C4-2B (cell line): ENCODE measurements at regions not wholly inside any gene's neighbourhood (a gene's known extent, or its start where the extent isn't known, plus 50 kb on each side); places are given as distances from the start of the nearest gene placed in this dataset.
A peak's percentile ranks its signal among the peaks of the same experiment; 100 is the strongest.
"Not testable (repeated sequence)": the region's sequence is repeated elsewhere in the genome, so short reads cannot be mapped to it uniquely, and the experiment has no call there.

Experiments
- H3K27ac ChIP-seq: fragments of 450-650 bp; 2 replicates; pipeline ENCODE4 v1.5.1; 2017
- ZFX ChIP-seq: fragments of 450-650 bp; IDR thresholded peaks from 2 replicates; pipeline ENCODE4 v1.6.1; 2017
- TF ChIP-seq, protein P1 (sequence below): fragments of 450-650 bp; conservative IDR thresholded peaks from 2 replicates; pipeline ENCODE4 v1.5.1; 2017; ENCODE audit warnings: mild to moderate bottlenecking

DNA sequence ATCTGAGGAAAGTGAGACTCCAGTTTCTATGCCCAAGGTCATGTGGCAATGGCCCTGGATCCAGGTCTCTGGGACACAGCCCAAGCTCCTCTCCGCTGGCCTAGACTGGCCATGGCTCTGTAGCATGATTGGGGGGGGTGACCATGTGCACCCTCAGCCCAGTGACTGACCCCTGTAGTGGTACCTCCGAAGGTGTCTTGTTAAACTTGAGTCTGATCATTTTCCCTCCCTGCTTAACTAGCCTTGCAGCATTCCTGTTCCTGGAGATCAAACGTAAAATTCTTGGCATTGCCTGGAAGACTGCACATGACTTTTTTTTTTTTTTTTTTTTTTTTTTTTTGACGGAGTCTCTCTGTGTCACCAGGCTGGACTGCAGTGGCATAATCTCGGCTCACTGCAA lies 1116.0 kb downstream of the TBC1D22A start:
- H3K27ac ChIP-seq, result peak overlapping the region; percentile 38
- TF ChIP-seq ZFX, result no peak
- TF ChIP-seq, protein P1, sequence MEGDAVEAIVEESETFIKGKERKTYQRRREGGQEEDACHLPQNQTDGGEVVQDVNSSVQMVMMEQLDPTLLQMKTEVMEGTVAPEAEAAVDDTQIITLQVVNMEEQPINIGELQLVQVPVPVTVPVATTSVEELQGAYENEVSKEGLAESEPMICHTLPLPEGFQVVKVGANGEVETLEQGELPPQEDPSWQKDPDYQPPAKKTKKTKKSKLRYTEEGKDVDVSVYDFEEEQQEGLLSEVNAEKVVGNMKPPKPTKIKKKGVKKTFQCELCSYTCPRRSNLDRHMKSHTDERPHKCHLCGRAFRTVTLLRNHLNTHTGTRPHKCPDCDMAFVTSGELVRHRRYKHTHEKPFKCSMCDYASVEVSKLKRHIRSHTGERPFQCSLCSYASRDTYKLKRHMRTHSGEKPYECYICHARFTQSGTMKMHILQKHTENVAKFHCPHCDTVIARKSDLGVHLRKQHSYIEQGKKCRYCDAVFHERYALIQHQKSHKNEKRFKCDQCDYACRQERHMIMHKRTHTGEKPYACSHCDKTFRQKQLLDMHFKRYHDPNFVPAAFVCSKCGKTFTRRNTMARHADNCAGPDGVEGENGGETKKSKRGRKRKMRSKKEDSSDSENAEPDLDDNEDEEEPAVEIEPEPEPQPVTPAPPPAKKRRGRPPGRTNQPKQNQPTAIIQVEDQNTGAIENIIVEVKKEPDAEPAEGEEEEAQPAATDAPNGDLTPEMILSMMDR, result no peak

DNA sequence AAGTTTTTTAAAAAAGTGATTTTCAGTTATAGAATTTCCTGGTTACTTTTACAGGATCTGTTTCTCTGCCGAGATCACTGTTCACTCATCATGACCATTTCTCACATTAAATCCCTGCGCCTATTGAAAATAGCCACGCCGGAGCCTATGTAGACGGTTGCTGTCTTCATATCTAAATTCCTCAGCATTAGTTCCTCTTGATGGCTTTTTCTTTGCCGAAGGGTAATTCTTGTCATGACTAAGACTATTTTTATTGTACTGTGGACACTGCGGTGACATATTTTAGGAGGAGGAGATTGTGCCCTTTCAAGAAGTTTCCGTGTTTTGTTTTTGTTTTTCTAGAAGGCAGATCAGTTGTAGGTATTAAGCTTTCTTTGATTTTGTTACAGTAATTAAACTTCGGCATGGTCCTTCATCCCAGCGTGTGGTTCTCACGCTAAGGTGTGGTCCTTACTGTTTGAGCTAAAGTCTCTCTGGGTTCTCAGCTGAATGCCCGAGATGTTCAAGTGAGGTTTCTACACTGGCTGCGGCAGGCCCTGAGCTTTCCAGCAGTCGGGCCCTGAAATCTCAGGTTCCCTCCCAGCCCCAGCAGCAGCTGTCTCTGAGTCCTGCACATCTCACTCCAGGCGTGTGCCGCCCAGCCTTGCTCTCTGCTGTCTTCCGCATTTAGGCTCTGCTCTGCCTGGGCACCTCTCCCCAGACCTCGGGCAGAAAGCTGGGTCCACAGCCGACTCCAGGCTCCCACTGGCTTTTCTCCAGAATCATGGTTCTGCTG lies 1110.5 kb downstream of the TBC1D22A start:
- TF ChIP-seq, protein P1, result no peak
- no peak for TF ChIP-seq ZFX
- H3K27ac ChIP-seq, result no peak overlapping the region

DNA sequence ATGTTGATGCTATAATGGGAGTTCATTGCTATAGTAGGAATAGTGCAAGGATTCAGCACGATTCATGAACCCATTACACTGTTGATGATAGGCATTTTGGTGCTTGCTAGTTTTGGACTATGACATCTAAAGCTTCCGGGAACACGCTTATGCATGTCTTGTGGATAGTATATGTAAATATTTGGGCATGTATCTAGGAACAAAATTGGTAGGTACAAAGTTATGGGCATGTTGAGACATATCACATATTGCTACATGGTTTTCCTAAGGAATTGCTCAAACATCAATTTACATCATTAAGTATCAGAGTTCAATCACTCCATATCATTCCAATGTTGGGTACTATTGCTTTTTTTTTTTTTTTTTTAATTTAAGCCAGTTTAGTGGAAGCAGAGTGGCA lies 1103.2 kb downstream of the TBC1D22A start:
- H3K27ac ChIP-seq, result no peak overlapping the region
- TF ChIP-seq, protein P1, result no peak
- no peak for TF ChIP-seq ZFX

DNA sequence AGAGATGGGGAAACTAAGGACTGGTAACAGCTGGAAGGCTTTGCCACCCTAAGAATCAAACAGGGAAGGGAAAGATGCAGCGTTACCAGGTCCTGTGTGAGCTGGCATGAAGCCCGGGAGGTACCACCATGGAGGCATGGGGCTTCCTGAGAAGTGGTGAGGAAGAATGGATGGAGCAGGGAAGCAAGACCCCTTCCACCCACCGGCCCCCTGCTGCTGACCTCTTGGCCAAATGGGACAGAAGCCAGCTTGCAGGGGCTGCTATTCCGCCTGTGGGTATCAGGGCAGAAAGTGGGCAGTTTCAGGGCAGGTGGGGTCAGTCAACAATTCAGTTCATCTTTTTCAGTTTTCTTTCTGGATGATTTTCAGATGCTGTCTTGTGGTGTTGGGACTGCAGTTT lies 1099.9 kb downstream of the TBC1D22A start:
- TF ChIP-seq, protein P1, result no peak
- TF ChIP-seq ZFX, result no peak
- H3K27ac ChIP-seq, result no peak overlapping the region

DNA sequence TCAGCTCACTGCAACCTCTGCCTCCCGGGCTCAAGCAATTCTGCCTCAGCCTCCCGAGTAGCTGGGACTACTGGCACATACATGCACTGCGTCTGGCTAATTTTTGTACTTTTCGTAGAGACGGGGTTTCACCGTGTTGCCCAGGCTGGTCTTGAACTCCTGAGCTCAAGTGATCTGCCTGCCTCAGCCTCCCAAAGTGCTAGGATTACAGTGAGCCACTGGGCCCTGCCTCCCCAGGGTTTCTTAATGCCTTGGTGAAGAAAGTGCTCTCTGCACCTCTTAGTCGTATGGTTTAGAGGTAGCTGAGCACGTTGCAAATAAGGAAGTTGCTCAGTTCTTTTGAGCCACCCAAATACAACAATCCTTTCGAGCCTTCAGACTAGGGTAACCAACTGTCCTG lies 1098.5 kb downstream of the TBC1D22A start:
- H3K27ac ChIP-seq, result not testable (repeated sequence)

DNA sequence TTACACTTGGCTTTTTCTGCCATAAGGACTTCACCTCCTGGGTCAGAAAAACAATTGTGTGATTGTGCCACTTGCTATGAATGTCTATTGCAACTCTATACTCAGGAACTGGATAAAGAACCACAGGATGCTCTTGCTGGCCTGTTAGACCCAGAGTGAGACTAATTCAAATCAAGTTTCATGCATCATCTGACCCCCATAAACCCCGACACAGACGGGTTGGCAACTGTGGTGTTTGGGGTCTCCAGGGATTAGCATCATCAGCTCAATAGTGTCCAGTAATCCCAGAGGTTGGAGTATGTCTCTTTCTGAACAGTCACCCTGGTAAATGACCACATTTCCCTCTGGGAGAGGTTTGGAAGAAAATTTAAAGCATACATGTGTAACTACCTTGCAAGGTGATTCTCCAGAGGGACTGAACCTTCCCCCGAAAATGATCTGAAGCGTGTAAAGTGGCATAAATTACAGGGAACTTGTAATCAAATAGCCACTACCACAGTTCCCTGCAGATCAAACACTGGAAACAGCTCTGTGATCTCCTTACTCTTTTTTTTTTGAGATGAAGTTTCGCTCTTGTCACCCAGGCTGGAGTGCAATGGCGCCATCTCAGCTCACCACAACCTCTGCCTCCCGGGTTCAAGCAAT lies 1097.6 kb downstream of the TBC1D22A start:
- H3K27ac ChIP-seq, result no peak overlapping the region

DNA sequence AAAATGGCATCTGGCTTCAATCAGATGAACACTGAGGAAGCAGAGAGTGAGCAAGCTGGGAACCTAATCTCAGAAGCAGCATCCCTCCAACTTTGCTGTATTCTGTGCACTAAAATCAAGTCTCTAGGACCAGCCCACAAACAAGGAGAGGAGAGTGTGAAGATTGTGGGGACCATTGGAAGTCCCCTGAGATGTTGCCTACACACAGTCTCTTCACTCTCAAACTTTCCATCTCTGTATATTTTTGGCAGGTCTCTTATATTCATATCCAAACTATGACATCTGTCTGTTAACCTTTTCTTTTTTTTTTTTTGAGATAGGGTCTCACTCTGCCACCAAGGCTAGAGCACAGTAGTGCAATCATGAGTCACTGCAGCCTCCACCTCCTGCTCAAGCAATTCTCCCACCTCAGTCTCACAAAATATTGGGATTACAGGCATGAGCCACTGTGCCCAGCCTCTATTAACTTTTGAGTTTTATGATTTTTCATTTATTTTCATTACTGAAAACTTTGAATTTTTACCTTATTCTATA lies 1096.4 kb downstream of the TBC1D22A start:
- TF ChIP-seq ZFX, result no peak
- TF ChIP-seq, protein P1, result no peak
- no peak overlapping the region for H3K27ac ChIP-seq

More for the DNA sequence above, 1097.6 kb downstream of the TBC1D22A start:
- TF ChIP-seq, protein P1, result no peak
- no peak for TF ChIP-seq ZFX
